Upper lobe of left lung (tissue), 4 donors: ENCODE measurements at regions not wholly inside any gene's neighbourhood (a gene's known extent, or its start where the extent isn't known, plus 50 kb on each side); places are given as distances from the start of the nearest gene placed in this dataset.

ENCODE experiments used
- EP300 ChIP-seq, 4 donors: sonication (generic); formaldehyde crosslinking; IDR thresholded peaks; one replicate each; pipeline ENCODE4 v1.5.1; 2017; ENCODE audit warnings: antibody characterized with exemption in 4 of 4, control low read depth in 2 of 4
- POLR2A ChIP-seq, 4 donors: fragments of 450-650 bp; IDR thresholded peaks; one replicate each; pipeline ENCODE4 v1.5.1; 2016 to 2017; ENCODE audit warnings: antibody characterized with exemption in 4 of 4, mild to moderate bottlenecking in 2 of 4
- POLR2AphosphoS5 ChIP-seq, 2 donors: sonication (generic); formaldehyde crosslinking; IDR thresholded peaks; one replicate each; pipeline ENCODE4 v1.5.1; 2017; ENCODE audit warnings: antibody characterized with exemption in 2 of 2
- TF ChIP-seq, protein P1 (sequence below), 6 experiments: fragments of 450-650 bp in 4 of 6; fragments of 200-600 bp in 2 of 6; sonication (generic) in 2 of 6; IDR thresholded peaks; one replicate each; pipeline ENCODE4 v1.5.1; 2016 to 2019; ENCODE audit warnings: antibody characterized with exemption in 6 of 6

DNA sequence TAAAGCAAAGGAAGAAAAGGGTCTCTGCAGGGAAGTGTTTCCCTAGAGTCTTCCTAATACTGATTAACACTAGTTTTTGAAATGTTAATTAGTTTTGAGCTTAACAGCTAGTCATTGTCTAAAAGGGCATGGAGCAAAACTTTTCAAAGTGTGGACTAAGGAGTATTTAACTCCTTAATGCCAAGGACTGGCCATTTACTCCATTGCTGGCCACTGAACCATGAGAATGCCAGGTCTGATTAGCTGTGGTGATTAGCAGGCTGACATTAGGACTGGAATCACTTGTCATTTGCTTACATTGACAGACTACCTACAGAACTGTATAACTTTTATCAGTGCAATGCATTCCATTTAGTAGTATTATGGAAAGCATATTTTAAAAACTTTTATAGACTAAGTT, 987.0 kb downstream of the NR2F1-AS1 start:
- TF ChIP-seq, protein P1, sequence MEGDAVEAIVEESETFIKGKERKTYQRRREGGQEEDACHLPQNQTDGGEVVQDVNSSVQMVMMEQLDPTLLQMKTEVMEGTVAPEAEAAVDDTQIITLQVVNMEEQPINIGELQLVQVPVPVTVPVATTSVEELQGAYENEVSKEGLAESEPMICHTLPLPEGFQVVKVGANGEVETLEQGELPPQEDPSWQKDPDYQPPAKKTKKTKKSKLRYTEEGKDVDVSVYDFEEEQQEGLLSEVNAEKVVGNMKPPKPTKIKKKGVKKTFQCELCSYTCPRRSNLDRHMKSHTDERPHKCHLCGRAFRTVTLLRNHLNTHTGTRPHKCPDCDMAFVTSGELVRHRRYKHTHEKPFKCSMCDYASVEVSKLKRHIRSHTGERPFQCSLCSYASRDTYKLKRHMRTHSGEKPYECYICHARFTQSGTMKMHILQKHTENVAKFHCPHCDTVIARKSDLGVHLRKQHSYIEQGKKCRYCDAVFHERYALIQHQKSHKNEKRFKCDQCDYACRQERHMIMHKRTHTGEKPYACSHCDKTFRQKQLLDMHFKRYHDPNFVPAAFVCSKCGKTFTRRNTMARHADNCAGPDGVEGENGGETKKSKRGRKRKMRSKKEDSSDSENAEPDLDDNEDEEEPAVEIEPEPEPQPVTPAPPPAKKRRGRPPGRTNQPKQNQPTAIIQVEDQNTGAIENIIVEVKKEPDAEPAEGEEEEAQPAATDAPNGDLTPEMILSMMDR (IDR thresholded peaks at IDR 0.05): no peak
- TF ChIP-seq POLR2A (IDR thresholded peaks at IDR 0.05): no peak
- no peak for TF ChIP-seq EP300 (IDR thresholded peaks at IDR 0.05)
- no peak for TF ChIP-seq POLR2AphosphoS5 (IDR thresholded peaks at IDR 0.05)
